Suprapubic skin (tissue), 4 donors: ENCODE measurements at regions not wholly inside any gene's neighbourhood (a gene's known extent, or its start where the extent isn't known, plus 50 kb on each side); places are given as distances from the start of the nearest gene placed in this dataset.

Source experiments
- DNase-seq, 2 donors: peaks; one replicate each; pipeline ENCODE4 v3.0.0-alpha.2; 2019; ENCODE audit warnings: low spot score in 2 of 2
- H3K27ac ChIP-seq: fragments of 200-600 bp; sonication (generic); one replicate; pipeline ENCODE4 v1.5.1; 2019
- H3K27me3 ChIP-seq: fragments of 200-600 bp; sonication (generic); one replicate; pipeline ENCODE4 v1.5.1; 2019
- H3K36me3 ChIP-seq: fragments of 200-600 bp; sonication (generic); one replicate; pipeline ENCODE4 v1.5.1; 2019
- H3K4me1 ChIP-seq: fragments of 200-600 bp; sonication (generic); one replicate; pipeline ENCODE4 v1.5.1; 2019
- H3K4me3 ChIP-seq: fragments of 200-600 bp; sonication (generic); one replicate; pipeline ENCODE4 v1.5.1; 2019; ENCODE audit warnings: mild to moderate bottlenecking
- H3K9me3 ChIP-seq: fragments of 200-600 bp; sonication (generic); one replicate; pipeline ENCODE4 v1.5.1; 2019
- EP300 ChIP-seq: sonication (generic); formaldehyde crosslinking; IDR thresholded peaks from one replicate; pipeline ENCODE4 v1.6.1; 2017; ENCODE audit warnings: antibody characterized with exemption
- POLR2A ChIP-seq, 2 donors: fragments of 450-650 bp; IDR thresholded peaks; one replicate each; pipeline ENCODE4 v1.6.1; 2017; ENCODE audit warnings: antibody characterized with exemption in 2 of 2, mild to moderate bottlenecking in 2 of 2, moderate library complexity in 2 of 2
- POLR2AphosphoS5 ChIP-seq, 3 donors: sonication (generic); formaldehyde crosslinking; IDR thresholded peaks; one replicate each; pipeline ENCODE4 v1.6.1; 2017; ENCODE audit warnings: antibody characterized with exemption in 3 of 3
- WGBS: methylation state at CpG from one replicate; pipeline ENCODE4 v1.1.5; 2018; 5-methylcytosine and 5-hydroxymethylcytosine counted together
- TF ChIP-seq, protein P1 (sequence below), 2 donors: fragments of 200-600 bp in 1 of 2; fragments of 450-650 bp in 1 of 2; sonication (generic) in 1 of 2; IDR thresholded peaks; one replicate each; pipeline ENCODE4 v1.5.1; 2016 to 2019; ENCODE audit warnings: antibody characterized with exemption in 2 of 2, mild to moderate bottlenecking in 1 of 2, moderate library complexity in 1 of 2

DNA sequence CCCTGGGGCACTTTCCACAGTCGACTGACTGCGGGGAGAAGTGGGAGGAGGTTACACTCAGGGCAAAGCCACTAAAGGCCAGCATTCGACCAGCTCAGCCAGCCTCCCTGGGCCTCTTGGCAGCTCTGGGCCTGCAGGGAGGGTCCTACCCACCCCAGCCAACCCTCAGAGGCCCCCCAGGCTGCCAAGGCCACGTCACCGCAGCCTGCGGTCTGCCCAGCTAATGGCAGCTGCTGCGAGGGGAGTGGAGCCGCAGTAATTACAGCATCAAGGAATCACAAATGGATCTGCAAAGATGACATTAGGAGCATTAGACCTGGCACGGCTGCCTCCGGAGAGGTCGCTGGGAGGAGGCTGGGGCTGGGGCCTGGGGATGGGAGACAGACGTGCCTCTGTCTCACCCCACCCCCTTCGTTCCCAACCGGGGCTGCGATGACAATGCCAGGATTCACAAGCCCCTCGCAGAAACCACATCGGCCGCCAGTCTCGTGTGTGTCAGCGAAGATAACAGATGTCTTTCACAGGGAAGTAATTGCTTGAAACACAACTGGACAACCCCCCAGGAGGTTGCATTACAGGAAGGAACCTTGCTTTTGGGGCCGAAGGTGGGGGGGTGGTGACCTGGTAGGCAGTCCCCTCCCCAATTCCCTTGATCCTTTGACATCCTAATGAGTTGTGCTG is 367.6 kb downstream of the BCOR start:
- no peak overlapping the region for H3K27ac ChIP-seq
- H3K4me1 ChIP-seq: peaks cover 13% of the 10 kb centered on the region
- TF ChIP-seq POLR2A (IDR thresholded peaks at IDR 0.05) (no peak), POLR2AphosphoS5 (IDR thresholded peaks at IDR 0.05) (no peak), EP300 (no peak)
- TF ChIP-seq, protein P1, sequence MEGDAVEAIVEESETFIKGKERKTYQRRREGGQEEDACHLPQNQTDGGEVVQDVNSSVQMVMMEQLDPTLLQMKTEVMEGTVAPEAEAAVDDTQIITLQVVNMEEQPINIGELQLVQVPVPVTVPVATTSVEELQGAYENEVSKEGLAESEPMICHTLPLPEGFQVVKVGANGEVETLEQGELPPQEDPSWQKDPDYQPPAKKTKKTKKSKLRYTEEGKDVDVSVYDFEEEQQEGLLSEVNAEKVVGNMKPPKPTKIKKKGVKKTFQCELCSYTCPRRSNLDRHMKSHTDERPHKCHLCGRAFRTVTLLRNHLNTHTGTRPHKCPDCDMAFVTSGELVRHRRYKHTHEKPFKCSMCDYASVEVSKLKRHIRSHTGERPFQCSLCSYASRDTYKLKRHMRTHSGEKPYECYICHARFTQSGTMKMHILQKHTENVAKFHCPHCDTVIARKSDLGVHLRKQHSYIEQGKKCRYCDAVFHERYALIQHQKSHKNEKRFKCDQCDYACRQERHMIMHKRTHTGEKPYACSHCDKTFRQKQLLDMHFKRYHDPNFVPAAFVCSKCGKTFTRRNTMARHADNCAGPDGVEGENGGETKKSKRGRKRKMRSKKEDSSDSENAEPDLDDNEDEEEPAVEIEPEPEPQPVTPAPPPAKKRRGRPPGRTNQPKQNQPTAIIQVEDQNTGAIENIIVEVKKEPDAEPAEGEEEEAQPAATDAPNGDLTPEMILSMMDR (IDR thresholded peaks at IDR 0.05): no peak
- no peaks in the 10 kb centered on the region for H3K9me3 ChIP-seq
- DNase-seq: no peak
- no peaks in the 10 kb centered on the region for H3K27me3 ChIP-seq
- 44% methylated on average over 4 of the region's 21 CpGs for WGBS
- H3K36me3 ChIP-seq: no peaks in the 10 kb centered on the region
- H3K4me3 ChIP-seq: no peak overlapping the region

DNA sequence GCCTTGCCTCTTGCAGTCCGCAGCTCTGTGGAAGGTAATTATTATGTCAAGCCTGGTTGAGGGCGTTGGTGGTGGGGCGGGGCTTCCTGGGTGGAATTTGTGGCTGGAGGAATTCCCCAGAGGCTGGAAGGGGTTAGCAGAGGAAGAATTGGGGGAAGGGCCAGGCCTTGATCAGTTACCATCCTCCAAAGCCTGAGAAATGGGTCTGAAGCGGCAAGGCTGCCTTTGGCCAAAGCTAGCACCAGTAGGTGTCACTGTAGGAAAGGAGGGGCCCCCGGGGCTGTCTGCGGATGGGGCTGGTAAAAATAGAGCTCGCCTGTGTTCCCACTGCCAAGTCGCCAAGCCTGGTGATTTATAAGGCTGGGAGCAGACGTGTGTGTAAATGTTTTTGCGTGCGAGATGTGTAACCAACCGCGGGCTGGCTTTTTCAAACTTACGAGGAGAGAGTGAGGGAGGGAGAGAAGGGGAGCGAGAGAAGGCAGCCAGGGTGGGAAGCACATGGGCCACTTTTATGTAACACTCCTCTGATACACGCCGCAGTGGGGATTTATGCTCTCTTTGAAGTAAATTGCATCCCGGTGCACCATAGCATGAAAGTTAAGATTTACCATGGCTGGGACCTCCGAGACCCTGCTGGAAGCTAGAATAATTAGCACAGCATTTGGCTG is 367.0 kb downstream of the BCOR start:
- H3K27ac ChIP-seq: no peak overlapping the region
- H3K9me3 ChIP-seq: no peaks in the 10 kb centered on the region
- TF ChIP-seq POLR2AphosphoS5 (IDR thresholded peaks at IDR 0.05): no peak
- TF ChIP-seq, protein P1 (IDR thresholded peaks at IDR 0.05): peak in 1 of 2 donors; percentile 35
- no peaks in the 10 kb centered on the region for H3K27me3 ChIP-seq
- H3K36me3 ChIP-seq: no peaks in the 10 kb centered on the region
- no peak overlapping the region for H3K4me3 ChIP-seq
- peaks cover 14% of the 10 kb centered on the region for H3K4me1 ChIP-seq
- peak in 1 of 2 donors; percentile 79 for DNase-seq
- WGBS: 26% methylated on average over 19 of the region's 19 CpGs

DNA sequence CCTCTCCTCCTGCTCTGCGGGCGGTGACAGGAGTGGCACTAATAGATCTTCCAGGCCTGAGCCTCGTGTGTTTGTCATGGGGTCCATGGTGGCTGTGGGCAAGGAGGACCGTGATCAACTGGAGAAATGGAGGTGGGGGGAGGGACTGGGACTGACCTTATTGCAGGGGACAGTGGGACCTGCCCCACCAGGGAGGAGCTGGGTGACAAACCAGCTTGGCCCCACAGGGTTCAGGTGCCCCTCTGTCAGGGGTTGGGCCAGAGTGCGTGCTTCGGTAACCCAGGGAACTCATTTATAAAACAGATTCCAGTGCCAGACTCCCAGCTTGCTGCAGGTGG is 366.5 kb downstream of the BCOR start:
- no peak overlapping the region for H3K4me3 ChIP-seq
- DNase-seq: no peak
- TF ChIP-seq POLR2AphosphoS5 (IDR thresholded peaks at IDR 0.05) (no peak), POLR2A (IDR thresholded peaks at IDR 0.05) (no peak), EP300 (no peak)
- TF ChIP-seq, protein P1 (IDR thresholded peaks at IDR 0.05): no peak
- 38% methylated on average over 4 of the region's 6 CpGs for WGBS
- H3K4me1 ChIP-seq: peaks cover 18% of the 10 kb centered on the region
- H3K27me3 ChIP-seq: no peaks in the 10 kb centered on the region
- H3K36me3 ChIP-seq: no peaks in the 10 kb centered on the region
- no peak overlapping the region for H3K27ac ChIP-seq
- H3K9me3 ChIP-seq: no peaks in the 10 kb centered on the region

DNA sequence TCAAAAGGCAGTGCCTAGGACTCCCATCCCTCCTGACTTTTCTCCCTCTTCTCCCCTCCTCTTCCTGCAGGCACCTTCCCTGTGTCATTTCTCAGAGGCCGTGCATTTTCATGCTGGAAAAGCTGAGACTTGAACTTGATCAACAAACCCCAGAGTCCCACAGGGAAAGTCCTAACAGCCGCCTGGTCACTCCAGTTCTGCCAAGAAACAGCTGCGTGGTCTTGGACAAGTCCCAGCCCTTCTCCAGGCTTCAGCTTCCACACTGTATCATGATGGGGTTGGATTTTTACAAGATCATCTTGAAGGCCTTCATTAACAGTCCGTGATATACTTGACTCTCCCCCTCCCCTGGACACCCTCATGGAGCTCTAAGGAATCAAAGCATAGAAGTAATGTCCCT is 366.0 kb downstream of the BCOR start:
- TF ChIP-seq EP300 (no peak), POLR2A (IDR thresholded peaks at IDR 0.05) (no peak), POLR2AphosphoS5 (IDR thresholded peaks at IDR 0.05) (no peak)
- TF ChIP-seq, protein P1 (IDR thresholded peaks at IDR 0.05): no peak
- peaks cover 20% of the 10 kb centered on the region for H3K4me1 ChIP-seq
- no peaks in the 10 kb centered on the region for H3K9me3 ChIP-seq
- no peaks in the 10 kb centered on the region for H3K27me3 ChIP-seq
- no peaks in the 10 kb centered on the region for H3K36me3 ChIP-seq
- DNase-seq: no peak
- no peak overlapping the region for H3K27ac ChIP-seq
- WGBS: 60% methylated on average over 4 of the region's 4 CpGs
- no peak overlapping the region for H3K4me3 ChIP-seq

DNA sequence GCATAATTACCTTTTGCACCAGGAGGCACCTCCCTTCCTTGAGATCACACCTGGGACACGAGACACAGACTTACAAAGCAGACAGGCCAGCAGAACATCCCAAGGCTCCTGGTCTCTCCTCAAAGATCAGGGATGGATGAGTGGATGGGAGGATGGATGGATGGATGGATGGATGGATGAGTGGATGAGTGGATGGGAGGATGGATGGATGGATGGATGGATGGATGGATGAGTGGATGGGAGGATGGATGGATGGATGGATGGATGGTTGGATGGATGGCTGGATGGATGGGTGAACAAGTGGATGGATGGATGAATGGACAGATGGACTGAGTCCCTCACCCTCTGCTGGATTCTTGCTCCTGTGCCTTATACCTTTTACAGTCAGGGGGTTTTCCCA is 364.0 kb downstream of the BCOR start:
- DNase-seq: no peak
- no peaks in the 10 kb centered on the region for H3K27me3 ChIP-seq
- H3K27ac ChIP-seq: no peak overlapping the region
- H3K4me1 ChIP-seq: peaks cover 20% of the 10 kb centered on the region
- no peaks in the 10 kb centered on the region for H3K9me3 ChIP-seq
- WGBS: 41% methylated on average over 1 of the region's 1 CpG
- no peaks in the 10 kb centered on the region for H3K36me3 ChIP-seq
- no peak overlapping the region for H3K4me3 ChIP-seq
- TF ChIP-seq EP300 (no peak), POLR2AphosphoS5 (IDR thresholded peaks at IDR 0.05) (no peak), POLR2A (IDR thresholded peaks at IDR 0.05) (no peak)
- TF ChIP-seq, protein P1 (IDR thresholded peaks at IDR 0.05): no peak
